ENCODE measurements at regions not wholly inside any gene's neighbourhood (a gene's known extent, or its start where the extent isn't known, plus 50 kb on each side); places are given as distances from the start of the nearest gene placed in this dataset.
"Not testable (repeated sequence)": the region's sequence is repeated elsewhere in the genome, so short reads cannot be mapped to it uniquely, and the experiment has no call there.

DNA sequence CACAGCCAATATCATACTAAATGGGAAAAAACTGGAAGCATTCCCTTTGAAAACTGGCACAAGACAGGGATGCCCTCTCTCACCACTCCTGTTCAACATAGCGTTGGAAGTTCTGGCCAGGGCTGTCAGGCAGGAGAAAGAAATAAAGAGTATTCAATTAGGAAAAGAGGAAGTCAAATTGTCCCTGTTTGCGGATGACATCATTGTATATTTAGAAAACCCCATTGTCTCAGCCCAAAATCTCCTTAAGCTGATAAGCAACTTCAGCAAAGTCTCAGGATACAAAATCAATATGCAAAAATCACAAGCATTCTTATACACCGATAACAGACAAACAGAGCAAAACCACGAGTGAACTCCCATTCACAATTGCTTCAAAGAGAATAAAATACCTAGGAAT, 283.4 kb downstream of the TSN start:
- TF ChIP-seq, protein P1, sequence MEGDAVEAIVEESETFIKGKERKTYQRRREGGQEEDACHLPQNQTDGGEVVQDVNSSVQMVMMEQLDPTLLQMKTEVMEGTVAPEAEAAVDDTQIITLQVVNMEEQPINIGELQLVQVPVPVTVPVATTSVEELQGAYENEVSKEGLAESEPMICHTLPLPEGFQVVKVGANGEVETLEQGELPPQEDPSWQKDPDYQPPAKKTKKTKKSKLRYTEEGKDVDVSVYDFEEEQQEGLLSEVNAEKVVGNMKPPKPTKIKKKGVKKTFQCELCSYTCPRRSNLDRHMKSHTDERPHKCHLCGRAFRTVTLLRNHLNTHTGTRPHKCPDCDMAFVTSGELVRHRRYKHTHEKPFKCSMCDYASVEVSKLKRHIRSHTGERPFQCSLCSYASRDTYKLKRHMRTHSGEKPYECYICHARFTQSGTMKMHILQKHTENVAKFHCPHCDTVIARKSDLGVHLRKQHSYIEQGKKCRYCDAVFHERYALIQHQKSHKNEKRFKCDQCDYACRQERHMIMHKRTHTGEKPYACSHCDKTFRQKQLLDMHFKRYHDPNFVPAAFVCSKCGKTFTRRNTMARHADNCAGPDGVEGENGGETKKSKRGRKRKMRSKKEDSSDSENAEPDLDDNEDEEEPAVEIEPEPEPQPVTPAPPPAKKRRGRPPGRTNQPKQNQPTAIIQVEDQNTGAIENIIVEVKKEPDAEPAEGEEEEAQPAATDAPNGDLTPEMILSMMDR (IDR thresholded peaks at IDR 0.05; ENCODE audit: insufficient read depth, low read depth, low read length): not testable (repeated sequence)
- TF ChIP-seq EZH2 (IDR thresholded peaks at IDR 0.05; ENCODE audit: insufficient read depth, low read length): not testable (repeated sequence)
